ENCODE measurements at regions not wholly inside any gene's neighbourhood (a gene's known extent, or its start where the extent isn't known, plus 50 kb on each side); places are given as distances from the start of the nearest gene placed in this dataset.

DNA sequence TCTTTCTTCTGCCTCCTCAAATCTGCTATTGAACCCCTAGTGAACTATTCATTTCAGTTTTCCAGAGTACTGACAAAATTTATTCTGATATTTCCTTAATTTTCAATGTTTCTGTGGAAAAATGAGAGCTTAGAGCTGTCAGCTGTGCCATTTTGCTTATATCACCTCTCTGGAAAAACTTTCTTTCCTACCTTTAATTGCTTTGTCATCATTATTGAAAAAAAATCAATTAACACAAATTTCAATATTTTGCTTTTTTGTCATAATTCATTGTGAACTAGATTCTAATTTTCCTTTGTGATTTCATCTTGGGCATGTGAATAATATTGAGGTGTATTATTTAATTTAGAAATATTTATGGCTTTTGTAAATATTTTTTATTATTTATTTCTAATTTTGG, 126.5 kb downstream of the C1orf94 start:
- Mint-ChIP-seq H3K4me3 (no peak overlapping the region), H3K27ac (no peak overlapping the region), H3K9me3 (peaks cover 3 to 19% (median 8%) of the 10 kb centered on the region in 7 donors), H3K27me3 (ENCODE audit: low read depth in 3 of 3) (peaks cover 0 to 2% (median 2%) of the 10 kb centered on the region in 3 donors), H3K4me1 (no peaks in the 10 kb centered on the region), H3K36me3 (no peaks in the 10 kb centered on the region)
- Histone ChIP-seq H4K20me1 (ENCODE audit: insufficient read depth, low read length) (no peaks in the 10 kb centered on the region), H2AFZ (ENCODE audit: insufficient read depth, low read depth, low read length, poor library complexity, severe bottlenecking) (no peak overlapping the region), H3K27me3 (ENCODE audit: control insufficient read depth in 2 of 2, insufficient read depth in 2 of 2, low read length in 2 of 2) (no peaks in the 10 kb centered on the region), H3K36me3 (replicated peaks in 1 of 2; ENCODE audit: control insufficient read depth in 1 of 2, insufficient read depth in 2 of 2, low read length in 2 of 2) (no peaks in the 10 kb centered on the region), H3K9ac (ENCODE audit: insufficient read depth, low read length, poor library complexity, severe bottlenecking) (no peak overlapping the region), H3K4me2 (replicated peaks; ENCODE audit: extremely low read depth, low read length, poor library complexity, severe bottlenecking) (no peak overlapping the region), H3K27ac (ENCODE audit: low read depth in 1 of 2, low read length in 2 of 2) (no peak overlapping the region), H3K4me3 (replicated peaks in 1 of 3; ENCODE audit: low read depth in 2 of 3, low read length in 3 of 3) (no peak overlapping the region), H3K79me2 (ENCODE audit: insufficient read depth, low read length) (no peaks in the 10 kb centered on the region), H3K4me1 (ENCODE audit: control insufficient read depth in 1 of 2, insufficient read depth in 2 of 2, low read length in 2 of 2) (no peaks in the 10 kb centered on the region), H3K9me3 (replicated peaks in 1 of 2; ENCODE audit: control insufficient read depth in 1 of 2, insufficient read depth in 1 of 2, low read length in 2 of 2) (peaks cover 0 to 13% of the 10 kb centered on the region in 2 donors)
- DNase-seq: no peak
- TF ChIP-seq, protein P1, sequence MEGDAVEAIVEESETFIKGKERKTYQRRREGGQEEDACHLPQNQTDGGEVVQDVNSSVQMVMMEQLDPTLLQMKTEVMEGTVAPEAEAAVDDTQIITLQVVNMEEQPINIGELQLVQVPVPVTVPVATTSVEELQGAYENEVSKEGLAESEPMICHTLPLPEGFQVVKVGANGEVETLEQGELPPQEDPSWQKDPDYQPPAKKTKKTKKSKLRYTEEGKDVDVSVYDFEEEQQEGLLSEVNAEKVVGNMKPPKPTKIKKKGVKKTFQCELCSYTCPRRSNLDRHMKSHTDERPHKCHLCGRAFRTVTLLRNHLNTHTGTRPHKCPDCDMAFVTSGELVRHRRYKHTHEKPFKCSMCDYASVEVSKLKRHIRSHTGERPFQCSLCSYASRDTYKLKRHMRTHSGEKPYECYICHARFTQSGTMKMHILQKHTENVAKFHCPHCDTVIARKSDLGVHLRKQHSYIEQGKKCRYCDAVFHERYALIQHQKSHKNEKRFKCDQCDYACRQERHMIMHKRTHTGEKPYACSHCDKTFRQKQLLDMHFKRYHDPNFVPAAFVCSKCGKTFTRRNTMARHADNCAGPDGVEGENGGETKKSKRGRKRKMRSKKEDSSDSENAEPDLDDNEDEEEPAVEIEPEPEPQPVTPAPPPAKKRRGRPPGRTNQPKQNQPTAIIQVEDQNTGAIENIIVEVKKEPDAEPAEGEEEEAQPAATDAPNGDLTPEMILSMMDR (IDR thresholded peaks at IDR 0.05): no peak
- intact Hi-C loops (cut with micrococcal nuclease): no loop called here

DNA sequence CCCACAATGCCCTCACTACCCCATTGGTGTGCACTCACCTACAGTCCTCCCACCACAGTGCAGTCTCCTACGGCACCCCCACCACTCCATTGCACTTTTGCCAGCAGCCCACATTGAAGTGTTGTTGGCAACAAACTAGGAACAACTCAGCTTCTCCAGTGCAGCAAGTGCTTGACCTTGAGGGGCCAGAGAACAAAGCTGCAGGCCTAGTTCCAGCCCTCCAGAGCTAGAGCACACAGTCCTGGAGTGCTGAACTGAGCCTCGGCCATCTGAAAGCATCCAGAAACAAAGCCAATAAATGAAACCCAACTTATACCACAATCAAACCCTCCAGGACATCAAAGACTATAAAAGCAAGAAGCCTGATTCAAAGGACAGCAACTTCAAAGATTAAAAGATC, 129.9 kb downstream of the C1orf94 start:
- H3K27me3 Mint-ChIP-seq (ENCODE audit: low read depth in 3 of 3): peaks cover 0 to 5% (median 2%) of the 10 kb centered on the region in 3 donors

More for the DNA sequence above, 129.9 kb downstream of the C1orf94 start:
- peaks cover 3 to 22% (median 7%) of the 10 kb centered on the region in 7 donors for H3K9me3 Mint-ChIP-seq
- no peak overlapping the region for H3K27ac Mint-ChIP-seq
- H3K9me3 ChIP-seq (replicated peaks in 1 of 2; ENCODE audit: control insufficient read depth in 1 of 2, insufficient read depth in 1 of 2, low read length in 2 of 2): peaks cover 0 to 13% of the 10 kb centered on the region in 2 donors
- no peak overlapping the region for H3K27ac ChIP-seq (ENCODE audit: low read depth in 1 of 2, low read length in 2 of 2)
- intact Hi-C loops (cut with micrococcal nuclease): no loop called here
- peak overlapping the region in 1 of 2 donors; percentile 31 for H3K4me3 Mint-ChIP-seq
- H3K36me3 ChIP-seq (replicated peaks in 1 of 2; ENCODE audit: control insufficient read depth in 1 of 2, insufficient read depth in 2 of 2, low read length in 2 of 2): no peaks in the 10 kb centered on the region
- H3K9ac ChIP-seq (ENCODE audit: insufficient read depth, low read length, poor library complexity, severe bottlenecking): no peak overlapping the region
- no peaks in the 10 kb centered on the region for H3K79me2 ChIP-seq (ENCODE audit: insufficient read depth, low read length)
- 76% methylated on average over 2 of the region's 2 CpGs for WGBS (ENCODE audit: insufficient coverage)
- DNase-seq: no peak
- H4K20me1 ChIP-seq (ENCODE audit: insufficient read depth, low read length): no peaks in the 10 kb centered on the region
- H3K27me3 ChIP-seq (ENCODE audit: control insufficient read depth in 2 of 2, insufficient read depth in 2 of 2, low read length in 2 of 2): no peaks in the 10 kb centered on the region
- H3K36me3 Mint-ChIP-seq: no peaks in the 10 kb centered on the region
- no peak overlapping the region for H3K4me2 ChIP-seq (replicated peaks; ENCODE audit: extremely low read depth, low read length, poor library complexity, severe bottlenecking)
- no peaks in the 10 kb centered on the region for H3K4me1 ChIP-seq (ENCODE audit: control insufficient read depth in 1 of 2, insufficient read depth in 2 of 2, low read length in 2 of 2)
- H3K4me3 ChIP-seq (replicated peaks in 1 of 3; ENCODE audit: low read depth in 2 of 3, low read length in 3 of 3): no peak overlapping the region
- TF ChIP-seq, protein P1 (IDR thresholded peaks at IDR 0.05): no peak
- no peak overlapping the region for H2AFZ ChIP-seq (ENCODE audit: insufficient read depth, low read depth, low read length, poor library complexity, severe bottlenecking)
- H3K4me1 Mint-ChIP-seq: no peaks in the 10 kb centered on the region
